PC-3 (cell line): ENCODE measurements at regions not wholly inside any gene's neighbourhood (a gene's known extent, or its start where the extent isn't known, plus 50 kb on each side); places are given as distances from the start of the nearest gene placed in this dataset.

Experiments
- ATAC-seq: fragments of 200-7000 bp; cut with Tn5 transposase; 2 replicates; pipeline ENCODE4 v1.9.1; 2020; ENCODE audit warnings: mild to moderate bottlenecking, moderate library complexity
- BruUV-seq: library from RNA; stranded (reverse); fragments of 400-500 nt; replicated peaks from 2 replicates; lab custom pipeline; 2021; lab: Mats Ljungman, UMichigan
- CTCF ChIA-PET: fragments of 300-600 bp; sonication (Branson Sonifier 250); formaldehyde crosslinking; loops from one replicate; lab custom pipeline; 2022; ENCODE audit warnings: antibody characterized with exemption; lab: Charles Lee
- POLR2A ChIA-PET: fragments of 300-600 bp; sonication (Branson Sonifier 250); formaldehyde crosslinking; loops from one replicate; lab custom pipeline; 2022; ENCODE audit warnings: antibody characterized with exemption; ENCODE audit not compliant: unreplicated experiment; lab: Charles Lee
- DNase-seq: peaks from one replicate; pipeline ENCODE4 v3.0.0-alpha.2; 2015
- H2AFZ ChIP-seq: fragments of 300-600 bp; sonication (generic); 2 replicates; pipeline ENCODE4 v1.6.0; 2016; ENCODE audit warnings: antibody characterized with exemption, low read length
- H3F3A ChIP-seq: fragments of 300-600 bp; sonication (generic); one replicate; pipeline ENCODE4 v1.6.0; 2017; ENCODE audit warnings: antibody characterized with exemption, low read length, control low read depth, mild to moderate bottlenecking; ENCODE audit not compliant: unreplicated experiment
- H3K27ac ChIP-seq: fragments of 300-600 bp; sonication (generic); 2 replicates; pipeline ENCODE4 v1.5.1; 2016; ENCODE audit warnings: mild to moderate bottlenecking, low read length
- H3K27me3 ChIP-seq: fragments of 300-600 bp; sonication (generic); 2 replicates; pipeline ENCODE4 v1.6.1; 2016; ENCODE audit warnings: low read length, mixed read lengths
- H3K36me3 ChIP-seq: fragments of 300-600 bp; sonication (generic); 2 replicates; pipeline ENCODE4 v1.6.1; 2016; ENCODE audit warnings: low read depth, mixed run types, low read length, mixed read lengths
- H3K4me1 ChIP-seq: fragments of 300-600 bp; sonication (generic); 2 replicates; pipeline ENCODE4 v1.5.1; 2016; ENCODE audit warnings: low read length; ENCODE audit not compliant: insufficient read depth
- H3K4me2 ChIP-seq: fragments of 300-600 bp; sonication (generic); 2 replicates; pipeline ENCODE4 v1.6.0; 2016; ENCODE audit warnings: low read length
- H3K4me3 ChIP-seq: fragments of 300-600 bp; sonication (generic); 2 replicates; pipeline ENCODE4 v1.5.1; 2016; ENCODE audit warnings: mild to moderate bottlenecking, low read length, mixed read lengths
- H3K79me2 ChIP-seq: fragments of 300-600 bp; sonication (generic); 2 replicates; pipeline ENCODE4 v1.6.1; 2017; ENCODE audit warnings: low read length, mixed read lengths
- H3K9ac ChIP-seq: fragments of 300-600 bp; sonication (generic); 2 replicates; pipeline ENCODE4 v1.6.0; 2016; ENCODE audit warnings: mild to moderate bottlenecking, low read length
- H3K9me2 ChIP-seq: fragments of 300-600 bp; sonication (generic); replicated peaks from 2 replicates; pipeline ENCODE4 v1.6.1; 2016; ENCODE audit warnings: mixed run types, low read length, mixed read lengths
- H3K9me3 ChIP-seq: fragments of 300-600 bp; sonication (generic); 2 replicates; pipeline ENCODE4 v1.6.1; 2016; ENCODE audit warnings: low read length, mixed read lengths
- H4K20me1 ChIP-seq: fragments of 300-600 bp; sonication (generic); 2 replicates; pipeline ENCODE4 v1.6.1; 2016; ENCODE audit warnings: low read length, mixed read lengths
- CTCF ChIP-seq: fragments of 300-600 bp; sonication (generic); conservative IDR thresholded peaks from 2 replicates; pipeline ENCODE4 v1.5.1; 2017; ENCODE audit warnings: antibody characterized with exemption, low read depth, mild to moderate bottlenecking, low read length
- EZH2 ChIP-seq: fragments of 300-600 bp; sonication (generic); IDR thresholded peaks from one replicate; pipeline ENCODE4 v1.6.1; 2017; ENCODE audit warnings: antibody characterized with exemption, mild to moderate bottlenecking, low read length; ENCODE audit not compliant: unreplicated experiment
- EZH2phosphoT487 ChIP-seq: fragments of 300-600 bp; sonication (generic); IDR thresholded peaks from 2 replicates; pipeline ENCODE4 v1.6.1; 2018; ENCODE audit warnings: mild to moderate bottlenecking, antibody characterized with exemption, low read length, borderline replicate concordance
- intact Hi-C: fragments of 100-400 bp; cut with micrococcal nuclease; formaldehyde crosslinking; loops from 2 replicates; pipeline ENCODE4 v1.9.0; 2023

GRCh38 chr18:24975496-24976372 is 376.2 kb downstream of the ZNF521 start:
- Histone ChIP-seq H3K9me3 (no peaks in the 10 kb centered on the region), H3K4me2 (no peak overlapping the region), H3K79me2 (no peaks in the 10 kb centered on the region), H4K20me1 (no peaks in the 10 kb centered on the region), H3K4me3 (no peak overlapping the region), H3K4me1 (no peaks in the 10 kb centered on the region), H3K9ac (no peak overlapping the region), H3K27ac (no peak overlapping the region), H2AFZ (no peak overlapping the region), H3K36me3 (no peaks in the 10 kb centered on the region), H3K9me2 (no peaks in the 10 kb centered on the region), H3F3A (no peaks in the 10 kb centered on the region), H3K27me3 (peaks cover under 1% of the 10 kb centered on the region; the same call in 1 of the 2 replicates)
- POLR2A ChIA-PET: no interaction called here
- DNase-seq (no peak), ATAC-seq (no peak)
- no TSS peak for BruUV-seq
- TF ChIP-seq EZH2: no peak
- TF ChIP-seq CTCF: no peak
- TF ChIP-seq EZH2phosphoT487: no peak
- CTCF ChIA-PET: no interaction called here
- intact Hi-C loops: no loop called here

GRCh38 chr18:24976502-24976901 is 375.5 kb downstream of the ZNF521 start:
- intact Hi-C loops: no loop called here
- H3K27ac ChIP-seq: no peak overlapping the region
- H3F3A ChIP-seq: no peaks in the 10 kb centered on the region
- H3K36me3 ChIP-seq: no peaks in the 10 kb centered on the region
- POLR2A ChIA-PET: no interaction called here
- H4K20me1 ChIP-seq: no peaks in the 10 kb centered on the region
- DNase-seq (no peak), ATAC-seq (no peak)
- H3K4me1 ChIP-seq: no peaks in the 10 kb centered on the region
- CTCF ChIA-PET: no interaction called here
- no peak overlapping the region for H3K4me2 ChIP-seq
- no peaks in the 10 kb centered on the region for H3K9me3 ChIP-seq
- no peak overlapping the region for H3K4me3 ChIP-seq
- no peak for TF ChIP-seq EZH2phosphoT487
- no peak for TF ChIP-seq CTCF
- TF ChIP-seq EZH2: no peak
- no TSS peak for BruUV-seq
- no peaks in the 10 kb centered on the region for H3K9me2 ChIP-seq
- no peak overlapping the region for H3K9ac ChIP-seq
- H3K79me2 ChIP-seq: no peaks in the 10 kb centered on the region
- H2AFZ ChIP-seq: no peak overlapping the region
- peaks cover 9% of the 10 kb centered on the region for H3K27me3 ChIP-seq

GRCh38 chr18:24979235-24979634 is 372.7 kb downstream of the ZNF521 start:
- DNase-seq (no peak), ATAC-seq (no peak)
- no peak overlapping the region for H3K4me2 ChIP-seq
- H3K9ac ChIP-seq: no peak overlapping the region
- H3K27me3 ChIP-seq: peaks cover 21% of the 10 kb centered on the region
- H3K4me1 ChIP-seq: no peaks in the 10 kb centered on the region
- TF ChIP-seq EZH2: no peak
- TF ChIP-seq EZH2phosphoT487: no peak
- no peak for TF ChIP-seq CTCF
- no peaks in the 10 kb centered on the region for H3K9me3 ChIP-seq
- no TSS peak for BruUV-seq
- H3K27ac ChIP-seq: no peak overlapping the region
- H3F3A ChIP-seq: no peaks in the 10 kb centered on the region
- no peaks in the 10 kb centered on the region for H3K36me3 ChIP-seq
- ChIA-PET CTCF (no interaction called here), POLR2A (no interaction called here)
- H3K4me3 ChIP-seq: no peak overlapping the region
- intact Hi-C loops: no loop called here
- H3K79me2 ChIP-seq: no peaks in the 10 kb centered on the region
- H2AFZ ChIP-seq: no peak overlapping the region
- no peaks in the 10 kb centered on the region for H4K20me1 ChIP-seq
- H3K9me2 ChIP-seq: no peaks in the 10 kb centered on the region
